GM23338 (cell line): ENCODE measurements at regions not wholly inside any gene's neighbourhood (a gene's known extent, or its start where the extent isn't known, plus 50 kb on each side); places are given as distances from the start of the nearest gene placed in this dataset.

Source experiments
- ATAC-seq: fragments of 200-7000 bp; cut with Tn5 transposase; 3 replicates; pipeline ENCODE4 v1.9.1; 2020
- DNase-seq: peaks from one replicate; pipeline ENCODE4 v3.0.0-alpha.2; 2015; ENCODE audit warnings: low spot score
- H2AFZ ChIP-seq: fragments of 200-600 bp; sonication (generic); 2 replicates; pipeline ENCODE4 v1.8.0; 2016; ENCODE audit warnings: antibody characterized with exemption, mild to moderate bottlenecking, moderate library complexity
- H3F3A ChIP-seq: fragments of 200-600 bp; sonication (generic); replicated peaks from 2 replicates; pipeline ENCODE4 v1.8.0; 2017; ENCODE audit warnings: antibody characterized with exemption, mixed run types, low read depth
- H3K27ac ChIP-seq: fragments of 200-600 bp; sonication (generic); 2 replicates; pipeline ENCODE4 v1.6.1; 2016; ENCODE audit warnings: low read depth
- H3K27me3 ChIP-seq: fragments of 200-600 bp; sonication (generic); 2 replicates; pipeline ENCODE4 v1.8.0; 2016; ENCODE audit warnings: mild to moderate bottlenecking, mixed run types, moderate library complexity; ENCODE audit not compliant: insufficient read depth
- H3K36me3 ChIP-seq: fragments of 200-600 bp; sonication (generic); 2 replicates; pipeline ENCODE4 v1.8.0; 2016; ENCODE audit warnings: mild to moderate bottlenecking; ENCODE audit not compliant: insufficient read depth
- H3K4me1 ChIP-seq: fragments of 200-600 bp; sonication (generic); 2 replicates; pipeline ENCODE4 v1.8.0; 2016; ENCODE audit warnings: mild to moderate bottlenecking, moderate library complexity; ENCODE audit not compliant: insufficient read depth
- H3K4me2 ChIP-seq: fragments of 200-600 bp; sonication (generic); 2 replicates; pipeline ENCODE4 v1.7.1; 2017; ENCODE audit warnings: mixed run types
- H3K4me3 ChIP-seq: fragments of 200-600 bp; sonication (generic); 2 replicates; pipeline ENCODE4 v1.6.1; 2016; ENCODE audit warnings: mixed run types
- H3K79me2 ChIP-seq: fragments of 200-600 bp; sonication (generic); replicated peaks from 2 replicates; pipeline ENCODE4 v1.8.0; 2017; ENCODE audit warnings: mild to moderate bottlenecking; ENCODE audit not compliant: insufficient read depth
- H3K9me2 ChIP-seq: fragments of 200-600 bp; sonication (generic); 2 replicates; pipeline ENCODE4 v1.8.0; 2017; ENCODE audit not compliant: insufficient read depth
- H4K20me1 ChIP-seq: fragments of 200-600 bp; sonication (generic); replicated peaks from 2 replicates; pipeline ENCODE4 v1.8.0; 2017; ENCODE audit warnings: mild to moderate bottlenecking; ENCODE audit not compliant: insufficient read depth
- H3K27ac Mint-ChIP-seq: 2 replicates; pipeline ENCODE4 v1.8.0; 2020; ENCODE audit warnings: inconsistent platforms, mild to moderate bottlenecking, moderate library complexity, mixed read lengths
- H3K27me3 Mint-ChIP-seq: 3 replicates; pipeline ENCODE4 v1.8.0; 2022; ENCODE audit warnings: low read depth, mild to moderate bottlenecking, moderate library complexity, mixed read lengths, inconsistent platforms; ENCODE audit not compliant: insufficient read depth, poor library complexity
- H3K36me3 Mint-ChIP-seq: 3 replicates; pipeline ENCODE4 v1.8.0; 2021; ENCODE audit warnings: low read depth, mild to moderate bottlenecking, inconsistent platforms, moderate library complexity, mixed read lengths
- H3K4me1 Mint-ChIP-seq: 3 replicates; pipeline ENCODE4 v1.8.0; 2020; ENCODE audit warnings: mild to moderate bottlenecking, inconsistent platforms, mixed read lengths
- H3K4me3 Mint-ChIP-seq: 3 replicates; pipeline ENCODE4 v1.8.0; 2021; ENCODE audit warnings: moderate library complexity, mild to moderate bottlenecking, inconsistent platforms, mixed read lengths
- H3K9me3 Mint-ChIP-seq: 3 replicates; pipeline ENCODE4 v1.8.0; 2020; ENCODE audit warnings: moderate library complexity, mild to moderate bottlenecking, inconsistent platforms, mixed read lengths
- CREB1 ChIP-seq: fragments of 250-450 bp; sonication (Bioruptor Pico); IDR thresholded peaks from 2 replicates; pipeline ENCODE4 v1.5.0; 2020; ENCODE audit warnings: low read depth, mild to moderate bottlenecking, moderate library complexity
- CTCF ChIP-seq, 2 experiments: fragments of 200-600 bp in 1 of 2; sonication (generic) in 1 of 2; conservative IDR thresholded peaks; 2 replicates each; pipeline versions ENCODE4 v1.5.1 to v1.6.1; 2016 to 2017; ENCODE audit warnings: antibody characterized with exemption in 2 of 2, low read depth in 2 of 2, mild to moderate bottlenecking in 2 of 2, moderate library complexity in 1 of 2
- ETS1 ChIP-seq: IDR thresholded peaks from 2 replicates; pipeline ENCODE4 v1.6.1; 2016; ENCODE audit warnings: antibody characterized with exemption
- EZH2 ChIP-seq: fragments of 200-600 bp; sonication (generic); IDR thresholded peaks from one replicate; pipeline ENCODE4 v1.8.0; 2017; ENCODE audit warnings: antibody characterized with exemption, mild to moderate bottlenecking, low read depth; ENCODE audit not compliant: unreplicated experiment
- EZH2phosphoT487 ChIP-seq: fragments of 200-600 bp; sonication (generic); IDR thresholded peaks from one replicate; pipeline ENCODE4 v1.8.1; 2018; ENCODE audit warnings: antibody characterized with exemption; ENCODE audit not compliant: unreplicated experiment
- JUNB ChIP-seq: IDR thresholded peaks from one replicate; pipeline ENCODE4 v1.6.1; 2016; ENCODE audit warnings: antibody characterized with exemption; ENCODE audit not compliant: unreplicated experiment
- NANOG ChIP-seq: IDR thresholded peaks from 2 replicates; pipeline ENCODE4 v1.6.1; 2016; ENCODE audit warnings: antibody characterized with exemption, borderline replicate concordance
- POLR2AphosphoS5 ChIP-seq: IDR thresholded peaks from 2 replicates; pipeline ENCODE4 v1.6.1; 2016; ENCODE audit warnings: antibody characterized with exemption, low read depth
- REST ChIP-seq: IDR thresholded peaks from one replicate; pipeline ENCODE4 v1.6.1; 2018; ENCODE audit warnings: antibody characterized with exemption; ENCODE audit not compliant: unreplicated experiment
- STAT1 ChIP-seq: IDR thresholded peaks from one replicate; pipeline ENCODE4 v1.6.1; 2016; ENCODE audit warnings: antibody characterized with exemption; ENCODE audit not compliant: unreplicated experiment
- ZNF114 ChIP-seq: fragments of 250-450 bp; sonication (Bioruptor Pico); IDR thresholded peaks from 2 replicates; pipeline ENCODE4 v1.5.0; 2020; ENCODE audit warnings: mild to moderate bottlenecking, moderate library complexity
- ZNF331 ChIP-seq: fragments of 250-450 bp; sonication (Bioruptor Pico); IDR thresholded peaks from 2 replicates; pipeline ENCODE4 v1.5.0; 2020; ENCODE audit warnings: low read depth, mild to moderate bottlenecking, moderate library complexity
- ZNF462 ChIP-seq: fragments of 250-450 bp; sonication (Bioruptor Pico); IDR thresholded peaks from 2 replicates; pipeline ENCODE4 v1.5.0; 2020; ENCODE audit warnings: mild to moderate bottlenecking, moderate library complexity

GRCh38 chr10:4473977-4474376 lies 352.0 kb upstream of the AKR1E2 start:
- H3K4me2 ChIP-seq, result no peak overlapping the region
- no peaks in the 10 kb centered on the region for H3K36me3 ChIP-seq
- no peaks in the 10 kb centered on the region for H3K9me3 Mint-ChIP-seq
- ATAC-seq (no peak), DNase-seq (no peak)
- H3K27ac Mint-ChIP-seq, result no peak overlapping the region
- peaks cover 25% of the 10 kb centered on the region for H3K4me1 Mint-ChIP-seq
- H3K9me2 ChIP-seq, result no peaks in the 10 kb centered on the region; the same call in 1 of the 2 replicates
- H4K20me1 ChIP-seq, result no peaks in the 10 kb centered on the region
- peaks cover 16% of the 10 kb centered on the region; the same call in 1 of the 2 replicates for H3K4me1 ChIP-seq
- H3K27me3 Mint-ChIP-seq, result no peaks in the 10 kb centered on the region
- H3F3A ChIP-seq, result no peaks in the 10 kb centered on the region
- no peaks in the 10 kb centered on the region for H3K36me3 Mint-ChIP-seq
- H3K27me3 ChIP-seq, result no peaks in the 10 kb centered on the region
- no peak for TF ChIP-seq CREB1 (CRISPR knock-in tag)
- no peak for TF ChIP-seq ZNF462 (CRISPR knock-in tag)
- TF ChIP-seq CTCF (conservative IDR thresholded peaks at IDR 0.05; ENCODE audit: low read depth in 2 of 2), result no peak
- no peak for TF ChIP-seq ZNF114
- no peak for TF ChIP-seq POLR2AphosphoS5
- TF ChIP-seq STAT1, result no peak
- no peak for TF ChIP-seq REST
- TF ChIP-seq NANOG, result no peak
- TF ChIP-seq EZH2, result no peak
- TF ChIP-seq ZNF331 (CRISPR knock-in tag), result no peak
- no peak for TF ChIP-seq ETS1
- no peak for TF ChIP-seq JUNB
- TF ChIP-seq EZH2phosphoT487, result no peak
- no peak overlapping the region for H3K27ac ChIP-seq
- no peak overlapping the region for H3K4me3 ChIP-seq
- H2AFZ ChIP-seq, result no peak overlapping the region
- no peak overlapping the region for H3K4me3 Mint-ChIP-seq
- H3K79me2 ChIP-seq, result no peaks in the 10 kb centered on the region
